Thymus (tissue), 11 donors: ENCODE measurements at regions not wholly inside any gene's neighbourhood (a gene's known extent, or its start where the extent isn't known, plus 50 kb on each side); places are given as distances from the start of the nearest gene placed in this dataset.

Experiments used
- DNase-seq, 9 donors: peaks; one replicate each; pipeline ENCODE4 v3.0.0-alpha.2; 2013; ENCODE audit warnings: low spot score in 9 of 9, low read depth in 6 of 9, missing footprints in 1 of 9
- H3K27ac ChIP-seq, 2 donors: one replicate each; pipeline ENCODE4 v1.5.1; 2013; ENCODE audit warnings: control low read depth in 1 of 2, low read depth in 1 of 2, low read length in 1 of 2, mild to moderate bottlenecking in 1 of 2, moderate library complexity in 1 of 2
- H3K27me3 ChIP-seq, 2 donors: one replicate each; pipeline ENCODE4 v1.5.1; 2013; ENCODE audit warnings: low read length in 1 of 2; ENCODE audit not compliant: control insufficient read depth in 2 of 2, insufficient read depth in 1 of 2
- H3K36me3 ChIP-seq, 2 donors: one replicate each; pipeline ENCODE4 v1.5.1; 2013; ENCODE audit warnings: low read length in 1 of 2, mild to moderate bottlenecking in 1 of 2, moderate library complexity in 1 of 2; ENCODE audit not compliant: control insufficient read depth in 2 of 2, insufficient read depth in 2 of 2
- H3K4me1 ChIP-seq, 2 donors: one replicate each; pipeline ENCODE4 v1.5.1; 2013; ENCODE audit warnings: low read length in 2 of 2; ENCODE audit not compliant: control insufficient read depth in 2 of 2, insufficient read depth in 2 of 2
- H3K4me3 ChIP-seq, 2 donors: one replicate each; pipeline ENCODE4 v1.5.1; 2013; ENCODE audit warnings: low read length in 2 of 2, control low read depth in 1 of 2, mild to moderate bottlenecking in 1 of 2
- H3K9me3 ChIP-seq, 2 donors: one replicate each; pipeline ENCODE4 v1.5.1; 2013; ENCODE audit warnings: low read length in 1 of 2, mild to moderate bottlenecking in 1 of 2; ENCODE audit not compliant: control insufficient read depth in 2 of 2, insufficient read depth in 1 of 2
- WGBS: extraction: QIAGEN DNeasy Blood & Tissue Kit; methylation state at CpG from one replicate; pipeline ENCODE4 v1.1.7; 2013; 5-methylcytosine and 5-hydroxymethylcytosine counted together
- donor health status: healthy.

GRCh38 chr6:66940003-66940402, 1233.0 kb upstream of the EYS start:
- peaks cover 3 to 23% of the 10 kb centered on the region in 2 donors for H3K9me3 ChIP-seq
- H3K27me3 ChIP-seq, result no peaks in the 10 kb centered on the region
- no peaks in the 10 kb centered on the region for H3K4me1 ChIP-seq
- 95% methylated on average over 2 of the region's 2 CpGs for WGBS
- DNase-seq, result no peak
- H3K27ac ChIP-seq, result no peak overlapping the region
- H3K4me3 ChIP-seq, result no peak overlapping the region
- no peaks in the 10 kb centered on the region for H3K36me3 ChIP-seq

- H3K4me3 ChIP-seq, result no peak overlapping the region
- no peaks in the 10 kb centered on the region for H3K4me1 ChIP-seq
- no peak for DNase-seq
- H3K27me3 ChIP-seq, result no peaks in the 10 kb centered on the region
- H3K9me3 ChIP-seq, result peaks cover 3 to 21% of the 10 kb centered on the region in 2 donors
- no peak overlapping the region for H3K27ac ChIP-seq
- no peaks in the 10 kb centered on the region for H3K36me3 ChIP-seq
- WGBS, result 78% methylated on average over 3 of the region's 3 CpGs
Measured at GRCh38 chr6:66937180-66937579, 1230.2 kb upstream of the EYS start.

GRCh38 chr6:66935612-66936011, 1228.6 kb upstream of the EYS start:
- Histone ChIP-seq H3K36me3 (no peaks in the 10 kb centered on the region), H3K4me1 (no peaks in the 10 kb centered on the region), H3K9me3 (peaks cover 3 to 21% of the 10 kb centered on the region in 2 donors), H3K27ac (no peak overlapping the region), H3K4me3 (no peak overlapping the region), H3K27me3 (no peaks in the 10 kb centered on the region)
- 84% methylated on average over 3 of the region's 3 CpGs for WGBS
- DNase-seq, result no peak

- Histone ChIP-seq H3K9me3 (peaks cover 4 to 15% of the 10 kb centered on the region in 2 donors), H3K4me3 (no peak overlapping the region), H3K27ac (no peak overlapping the region), H3K27me3 (no peaks in the 10 kb centered on the region), H3K4me1 (no peaks in the 10 kb centered on the region), H3K36me3 (no peaks in the 10 kb centered on the region)
- no peak for DNase-seq
- WGBS, result 91% methylated on average over 2 of the region's 2 CpGs
Measured at GRCh38 chr6:66931787-66932186, 1224.8 kb upstream of the EYS start.

- Histone ChIP-seq H3K27ac (no peak overlapping the region), H3K36me3 (no peaks in the 10 kb centered on the region), H3K9me3 (peaks cover 3 to 5% of the 10 kb centered on the region in 2 donors), H3K4me1 (no peaks in the 10 kb centered on the region), H3K4me3 (no peak overlapping the region), H3K27me3 (no peaks in the 10 kb centered on the region)
- 90% methylated on average over 2 of the region's 2 CpGs for WGBS
- no peak for DNase-seq
Measured at GRCh38 chr6:66930559-66931290, 1223.7 kb upstream of the EYS start.

GRCh38 chr6:66926060-66926459, 1219.0 kb upstream of the EYS start:
- DNase-seq, result no peak
- no peaks in the 10 kb centered on the region for H3K36me3 ChIP-seq
- no peaks in the 10 kb centered on the region for H3K4me1 ChIP-seq
- no peak overlapping the region for H3K27ac ChIP-seq
- H3K4me3 ChIP-seq, result no peak overlapping the region
- no peaks in the 10 kb centered on the region for H3K27me3 ChIP-seq
- WGBS, result 94% methylated on average over 5 of the region's 5 CpGs
- H3K9me3 ChIP-seq, result peaks cover 4 to 6% of the 10 kb centered on the region in 2 donors

- Histone ChIP-seq H3K27ac (no peak overlapping the region), H3K4me1 (no peaks in the 10 kb centered on the region), H3K4me3 (no peak overlapping the region), H3K9me3 (no peaks in the 10 kb centered on the region), H3K27me3 (no peaks in the 10 kb centered on the region), H3K36me3 (no peaks in the 10 kb centered on the region)
- WGBS, result 88% methylated on average over 2 of the region's 2 CpGs
- no peak for DNase-seq
Measured at GRCh38 chr6:66913657-66914056, 1206.6 kb upstream of the EYS start.

- WGBS, result 47% methylated on average over 4 of the region's 4 CpGs
- no peaks in the 10 kb centered on the region for H3K4me1 ChIP-seq
- DNase-seq, result no peak
- no peaks in the 10 kb centered on the region for H3K36me3 ChIP-seq
- H3K27me3 ChIP-seq, result no peaks in the 10 kb centered on the region
- peaks cover 0 to 8% of the 10 kb centered on the region in 2 donors for H3K9me3 ChIP-seq
- no peak overlapping the region for H3K27ac ChIP-seq
- H3K4me3 ChIP-seq, result no peak overlapping the region
Measured at GRCh38 chr6:66902457-66902856, 1195.4 kb upstream of the EYS start.

- Histone ChIP-seq H3K27ac (no peak overlapping the region), H3K9me3 (peaks cover 0 to 20% of the 10 kb centered on the region in 2 donors), H3K27me3 (no peaks in the 10 kb centered on the region), H3K4me3 (no peak overlapping the region), H3K4me1 (no peaks in the 10 kb centered on the region), H3K36me3 (no peaks in the 10 kb centered on the region)
- DNase-seq, result no peak
- 82% methylated on average over 8 of the region's 8 CpGs for WGBS
Measured at GRCh38 chr6:66900133-66901083, 1193.4 kb upstream of the EYS start.
